ENCODE measurements at regions not wholly inside any gene's neighbourhood (a gene's known extent, or its start where the extent isn't known, plus 50 kb on each side); places are given as distances from the start of the nearest gene placed in this dataset.
A peak's percentile ranks its signal among the peaks of the same experiment; 100 is the strongest.

DNA sequence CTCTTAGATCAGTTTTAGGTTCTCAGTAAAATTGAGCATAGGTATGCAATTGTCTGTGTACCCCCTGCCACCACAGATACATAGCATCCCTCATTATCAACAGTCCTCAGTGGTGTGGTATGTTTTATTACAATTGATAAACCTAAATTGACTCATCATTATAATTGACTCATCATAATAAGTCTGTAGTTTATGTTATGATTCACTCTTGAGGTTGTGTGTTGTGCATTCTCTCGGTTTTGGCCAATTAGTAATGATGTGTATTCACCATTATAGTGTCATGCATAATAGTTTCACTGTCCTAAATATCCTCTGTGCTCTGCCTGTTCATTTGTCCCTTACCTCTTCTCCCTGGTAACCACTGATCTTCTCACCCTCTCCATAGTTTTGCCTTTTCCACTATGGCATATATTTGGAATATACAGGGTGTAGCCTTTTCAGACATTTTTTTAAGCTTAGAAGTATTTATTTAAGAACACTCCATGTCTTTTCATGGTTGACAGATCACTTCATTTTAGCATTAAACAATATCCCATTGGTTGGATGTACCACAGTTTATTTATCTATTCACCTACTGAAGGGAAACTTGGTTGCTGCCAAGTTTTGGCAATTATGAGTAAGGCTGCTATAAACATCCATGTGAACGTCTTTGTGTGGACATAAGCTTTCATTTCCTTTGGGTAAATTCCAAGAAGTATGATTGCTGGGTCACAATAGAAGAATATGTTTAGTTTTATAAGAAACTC lies 1620.6 kb upstream of the MIR17HG start:
- DNase-seq (ENCODE audit: low read depth) = peak; percentile 29

DNA sequence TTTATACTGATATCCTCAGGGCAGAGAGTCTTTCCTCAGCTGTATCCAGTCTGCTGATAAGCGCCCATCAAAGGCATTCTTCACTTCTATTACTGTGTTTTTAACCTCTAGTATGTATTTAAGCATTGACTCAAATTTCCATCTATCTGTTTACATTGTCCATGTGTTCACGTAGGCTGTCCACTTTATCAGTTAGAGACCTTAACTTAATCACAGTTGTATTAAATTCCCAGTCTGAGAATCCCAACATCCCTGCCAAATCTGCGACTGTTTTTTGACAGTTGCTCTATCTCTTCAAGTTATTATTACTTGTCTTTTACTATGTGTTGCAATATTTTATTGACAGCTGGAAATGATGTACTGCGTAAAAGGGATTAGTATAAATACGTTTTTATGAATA lies 1613.7 kb upstream of the MIR17HG start:
- DNase-seq (ENCODE audit: low read depth) = no peak

DNA sequence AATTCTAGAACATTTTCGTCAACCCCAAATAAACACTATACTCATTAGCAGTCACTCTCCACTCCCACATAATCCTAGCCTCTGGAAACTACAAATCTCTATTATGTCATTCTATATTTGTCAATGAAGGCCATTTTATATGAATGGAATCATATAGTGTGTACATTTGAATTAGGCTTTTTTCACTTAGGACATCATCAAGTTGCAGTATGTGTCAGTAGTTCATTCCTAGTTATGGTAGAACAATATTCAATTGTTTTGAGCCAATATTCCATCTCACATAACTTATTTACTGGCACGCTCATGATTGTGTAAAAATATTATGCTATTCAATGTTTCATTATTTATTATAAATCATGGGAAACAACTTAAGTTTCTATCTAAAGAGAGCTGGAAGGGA lies 1610.4 kb upstream of the MIR17HG start:
- DNase-seq (ENCODE audit: low read depth) = no peak

DNA sequence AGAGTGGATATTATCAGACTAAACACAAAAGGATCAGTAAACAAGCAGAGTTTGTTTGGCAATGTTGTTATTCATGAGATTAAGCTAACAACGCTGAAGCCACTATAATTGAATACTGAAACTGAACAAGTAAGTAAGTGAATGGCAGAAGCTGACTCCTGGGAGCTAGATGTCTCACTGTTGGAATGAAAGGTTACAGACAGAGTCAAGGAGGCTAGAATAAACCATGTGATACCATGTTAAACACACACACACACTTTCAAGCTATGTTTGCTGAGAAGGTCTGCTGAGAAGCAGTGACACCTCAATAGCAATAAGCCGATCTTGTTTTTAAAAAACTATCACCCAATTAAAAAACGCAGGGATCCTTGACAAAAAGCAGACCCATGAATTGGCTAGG lies 1609.4 kb upstream of the MIR17HG start:
- DNase-seq (ENCODE audit: low read depth) = no peak

DNA sequence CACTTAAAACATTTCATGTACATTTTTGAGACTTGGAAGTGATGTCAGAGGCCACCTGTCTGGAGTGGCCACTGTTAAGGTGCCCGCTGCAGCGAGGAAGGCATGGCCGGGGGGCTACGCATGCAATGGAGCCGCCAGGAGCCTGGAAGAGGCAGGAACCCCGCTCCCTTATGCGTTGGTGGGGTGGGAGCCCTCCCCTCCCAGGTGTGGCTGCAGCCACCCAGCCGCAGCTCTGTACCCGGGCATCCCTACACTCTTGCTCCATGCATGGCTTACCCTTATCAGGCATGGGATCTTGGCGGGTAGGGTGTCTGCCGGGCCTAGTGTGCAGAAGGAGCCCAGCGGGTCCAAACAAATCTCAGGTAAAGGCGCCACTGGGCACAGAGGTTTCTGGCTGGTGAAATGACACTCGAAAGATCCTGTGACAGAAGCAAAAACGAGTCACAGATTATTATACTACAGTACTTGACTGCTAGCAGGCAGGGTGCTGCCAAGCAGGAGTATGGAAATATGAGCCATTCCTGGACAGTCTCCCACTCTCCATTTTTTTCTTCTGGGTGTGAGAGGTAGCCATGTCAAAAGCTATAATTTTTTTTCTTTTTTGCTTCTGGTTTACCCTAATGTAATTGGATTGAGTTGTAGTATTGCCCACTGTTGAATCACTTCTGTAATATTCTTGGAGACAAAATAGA lies 1606.3 kb upstream of the MIR17HG start:
- DNase-seq (ENCODE audit: low read depth) = no peak

- DNase-seq (ENCODE audit: low read depth) = no peak
These were observed 1600.9 kb upstream of the MIR17HG start for GRCh38 chr13:89746554-89746953.

DNA sequence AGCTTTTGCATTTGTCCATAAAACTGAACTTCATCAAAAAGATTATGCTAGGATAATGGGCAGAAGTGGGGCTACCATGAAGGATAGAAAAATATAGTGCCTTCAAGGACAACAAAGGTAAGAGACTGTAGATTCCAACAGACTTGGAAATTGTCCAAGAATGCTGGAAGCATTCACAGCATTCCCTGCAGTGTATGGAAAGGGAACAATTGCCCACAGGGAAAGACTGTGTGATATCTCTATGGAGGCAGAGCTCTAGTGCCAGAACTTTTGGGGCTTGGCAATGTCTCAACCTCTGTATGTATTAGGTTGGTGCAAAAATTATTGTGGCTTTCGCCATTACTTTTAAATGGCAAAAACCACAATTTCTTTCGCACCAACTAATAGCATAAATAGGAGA lies 1598.8 kb upstream of the MIR17HG start:
- DNase-seq (ENCODE audit: low read depth) = no peak

- DNase-seq (ENCODE audit: low read depth) = peak; percentile 23
These were observed 1597.6 kb upstream of the MIR17HG start for GRCh38 chr13:89749888-89750287.

DNA sequence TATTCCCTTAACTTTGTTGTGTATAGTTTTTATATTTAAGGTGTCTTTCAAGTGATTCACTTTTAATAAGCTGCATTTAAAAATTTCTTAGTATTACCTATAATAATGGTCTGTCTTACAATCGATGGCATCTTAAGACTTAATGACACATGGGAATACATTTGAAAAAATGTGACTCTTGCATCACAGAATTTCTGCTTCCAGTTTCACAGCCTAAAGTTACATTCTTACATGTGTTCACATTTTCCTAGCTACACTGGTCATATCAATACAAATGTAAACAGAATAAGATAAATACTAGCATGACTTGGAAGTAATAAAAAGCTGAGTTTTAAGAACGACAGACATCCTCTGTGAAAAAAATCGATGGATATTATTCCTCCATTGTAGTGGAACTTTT lies 1597.1 kb upstream of the MIR17HG start:
- DNase-seq (ENCODE audit: low read depth) = no peak

DNA sequence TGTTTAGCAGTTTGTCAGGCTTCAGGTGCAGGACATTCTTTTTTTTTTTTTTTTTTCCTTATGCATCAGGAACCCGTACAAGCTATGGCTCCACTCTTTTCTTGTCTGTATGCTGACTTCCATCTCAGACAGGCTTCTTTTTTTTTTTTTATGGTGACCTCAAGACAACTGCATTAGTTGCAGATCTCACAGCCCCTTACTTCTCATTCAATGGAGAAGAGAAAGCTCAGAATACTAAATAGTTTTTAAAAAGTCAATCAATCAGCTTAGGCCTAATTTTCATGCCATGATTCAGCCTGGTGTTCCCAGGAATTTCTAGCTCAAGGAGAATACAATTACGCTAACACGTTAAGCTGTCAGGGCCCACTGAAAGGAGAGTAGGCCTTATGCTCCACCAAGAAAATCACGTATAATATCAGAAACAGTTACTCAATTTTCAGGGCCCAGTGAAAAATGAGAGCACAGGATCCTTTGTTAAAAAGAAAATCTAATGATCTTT lies 1596.0 kb upstream of the MIR17HG start:
- no peak for DNase-seq (ENCODE audit: low read depth)

- DNase-seq (ENCODE audit: low read depth) = no peak
These were observed 1595.1 kb upstream of the MIR17HG start for GRCh38 chr13:89752394-89752793.

DNA sequence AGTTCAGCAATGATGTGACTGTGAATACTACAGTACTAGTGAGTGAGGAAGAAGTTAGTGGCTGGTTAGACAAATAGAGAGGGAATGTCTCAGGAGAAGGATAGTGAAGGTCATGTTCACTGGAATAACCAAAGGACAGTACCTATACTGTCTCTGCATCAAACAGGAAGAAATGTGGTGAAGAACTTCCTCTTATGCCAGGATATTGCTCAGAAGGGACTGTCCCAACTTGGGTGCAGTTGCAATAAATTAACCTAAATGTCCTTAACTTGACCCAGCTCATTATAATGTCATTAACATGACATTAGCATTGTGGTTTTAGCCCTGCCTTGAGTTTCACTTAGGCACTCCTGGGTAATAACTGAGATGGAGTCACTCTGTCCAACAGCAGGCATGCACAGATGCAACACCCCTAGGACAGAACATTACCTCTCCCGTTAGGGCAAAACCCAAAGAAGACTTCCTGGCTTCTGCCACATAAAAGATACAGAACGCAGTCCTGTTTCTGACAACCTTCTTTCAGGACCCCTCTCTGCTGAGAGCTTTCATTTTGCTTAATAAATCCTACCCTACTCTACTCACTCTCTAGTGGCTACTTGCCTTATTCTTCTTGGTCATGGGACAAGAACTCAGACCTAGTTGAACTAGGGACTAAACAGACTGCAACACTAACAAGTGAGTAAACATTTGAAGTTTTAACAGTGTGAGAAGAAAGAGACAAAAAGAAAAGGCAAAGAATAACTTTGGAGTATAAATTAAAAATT lies 1591.6 kb upstream of the MIR17HG start:
- no peak for DNase-seq (ENCODE audit: low read depth)

DNA sequence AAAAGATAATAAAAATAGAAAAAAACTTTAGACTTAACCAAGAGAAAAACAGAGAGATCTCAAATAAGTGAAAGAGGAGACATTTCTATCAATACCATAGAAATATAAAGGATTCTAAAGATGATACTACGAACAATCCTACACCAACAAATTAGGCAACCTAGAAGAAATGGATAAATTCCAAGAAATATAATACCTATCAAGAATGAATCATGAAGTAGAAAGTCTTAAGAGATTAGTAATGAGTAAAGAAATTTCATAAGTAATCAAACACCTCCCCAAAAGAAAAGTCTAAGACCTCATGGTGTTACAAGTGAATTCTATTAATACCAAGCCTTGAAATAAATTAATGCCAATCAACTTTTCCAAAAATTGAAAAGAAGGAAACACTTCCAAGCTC lies 1584.5 kb upstream of the MIR17HG start:
- no peak for DNase-seq (ENCODE audit: low read depth)

DNA sequence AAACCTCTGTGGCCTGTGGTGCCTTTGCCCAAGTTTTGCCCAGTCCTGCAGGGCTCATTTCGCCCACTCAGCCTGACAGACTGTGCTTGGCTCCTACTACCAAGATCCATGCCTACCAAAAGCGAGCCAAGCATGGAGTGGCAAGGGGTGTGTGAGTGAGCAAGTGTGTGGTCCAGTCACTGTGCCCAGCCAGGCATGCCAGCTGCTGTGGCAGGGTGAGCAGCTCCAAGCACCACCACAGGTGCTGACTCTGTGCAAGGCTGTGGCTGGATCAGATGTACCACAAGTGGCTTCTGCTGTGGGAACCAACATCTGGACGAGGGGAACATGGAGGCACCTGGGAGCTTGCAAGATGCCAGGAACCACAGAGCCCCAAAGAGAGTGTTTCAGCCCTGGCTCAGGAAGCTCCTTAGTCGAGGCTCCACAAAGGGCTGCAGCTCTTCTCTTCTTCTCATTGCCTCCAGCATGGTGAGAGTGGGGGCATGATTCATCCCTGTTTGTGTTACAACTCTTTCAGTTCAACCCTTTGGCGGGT lies 1564.2 kb upstream of the MIR17HG start:
- no peak for DNase-seq (ENCODE audit: low read depth)

DNA sequence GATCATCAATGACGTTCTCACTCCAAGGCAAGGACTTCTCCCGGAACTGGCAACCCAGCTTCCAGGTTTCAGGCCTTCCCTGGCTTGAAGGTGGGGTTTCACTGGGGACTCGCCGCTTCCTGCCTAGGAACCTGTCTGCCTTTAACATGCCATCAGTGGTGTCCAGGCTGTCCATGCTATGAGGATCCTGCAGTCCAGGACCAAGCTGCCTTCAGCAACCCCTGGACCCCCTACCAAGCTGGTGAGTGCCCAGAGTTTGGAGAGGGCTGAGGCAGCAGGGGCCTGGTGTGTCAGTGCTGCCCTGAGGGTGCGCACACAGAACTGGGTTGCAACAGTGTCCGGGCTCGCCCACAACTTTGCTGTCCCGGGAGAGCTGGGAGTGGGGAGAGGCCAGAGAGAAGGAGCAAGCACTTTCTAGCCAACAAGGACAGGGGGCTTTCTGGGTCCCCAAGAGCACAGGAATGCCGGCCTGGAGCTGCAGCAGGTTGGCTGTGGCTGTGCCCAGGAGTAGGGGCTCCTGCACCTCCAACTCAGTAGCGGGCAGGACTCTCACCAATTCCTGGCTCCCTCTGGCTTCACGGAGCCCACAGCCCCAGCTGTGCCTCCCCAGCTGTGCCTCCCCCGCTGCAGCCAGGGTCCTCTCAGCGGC lies 1563.2 kb upstream of the MIR17HG start:
- no peak for DNase-seq (ENCODE audit: low read depth)

GRCh38 chr13:89786531-89786930 lies 1561.0 kb upstream of the MIR17HG start:
- DNase-seq (ENCODE audit: low read depth) = no peak

- DNase-seq (ENCODE audit: low read depth) = no peak
These were observed 1556.8 kb upstream of the MIR17HG start for GRCh38 chr13:89790696-89791095.

GRCh38 chr13:89791971-89792630 lies 1555.4 kb upstream of the MIR17HG start:
- no peak for DNase-seq (ENCODE audit: low read depth)

GRCh38 chr13:89796196-89796595 lies 1551.3 kb upstream of the MIR17HG start:
- no peak for DNase-seq (ENCODE audit: low read depth)

DNA sequence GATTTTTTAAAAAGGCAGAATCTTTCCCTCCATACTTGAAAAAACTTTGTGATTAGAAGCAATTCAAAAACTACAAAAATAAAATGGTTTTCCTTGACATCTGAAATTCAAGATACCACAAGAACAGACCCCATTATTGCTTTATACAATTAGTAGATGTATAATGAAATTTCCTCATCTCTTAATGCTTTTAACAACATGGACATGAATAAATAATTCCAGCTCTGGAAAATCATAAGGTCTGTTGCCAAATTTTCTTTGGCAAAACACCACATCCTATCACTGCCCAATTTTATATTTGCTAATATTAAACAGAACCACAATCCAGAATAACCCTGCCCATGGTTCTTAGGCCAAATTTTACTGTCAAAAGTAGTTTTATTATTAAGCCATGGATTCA lies 1543.6 kb upstream of the MIR17HG start:
- DNase-seq (ENCODE audit: low read depth) = no peak

DNA sequence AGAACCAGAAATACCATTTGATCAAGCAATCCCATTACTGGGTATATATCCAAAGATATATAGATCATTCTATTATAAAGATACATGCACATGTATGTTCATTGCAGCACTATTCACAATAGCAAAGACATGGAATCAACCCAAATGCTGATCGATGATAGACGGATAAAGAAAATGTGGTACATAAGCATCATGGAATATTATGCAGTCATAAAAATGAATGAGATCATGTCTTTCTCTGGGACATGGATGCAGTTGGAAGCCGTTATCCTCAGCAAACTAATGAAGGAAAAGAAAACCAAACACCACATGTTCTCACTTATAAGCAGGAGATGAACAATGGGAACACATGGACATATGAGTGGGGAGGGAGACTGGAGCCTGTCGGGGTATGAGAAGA lies 1540.9 kb upstream of the MIR17HG start:
- DNase-seq (ENCODE audit: low read depth) = no peak

DNA sequence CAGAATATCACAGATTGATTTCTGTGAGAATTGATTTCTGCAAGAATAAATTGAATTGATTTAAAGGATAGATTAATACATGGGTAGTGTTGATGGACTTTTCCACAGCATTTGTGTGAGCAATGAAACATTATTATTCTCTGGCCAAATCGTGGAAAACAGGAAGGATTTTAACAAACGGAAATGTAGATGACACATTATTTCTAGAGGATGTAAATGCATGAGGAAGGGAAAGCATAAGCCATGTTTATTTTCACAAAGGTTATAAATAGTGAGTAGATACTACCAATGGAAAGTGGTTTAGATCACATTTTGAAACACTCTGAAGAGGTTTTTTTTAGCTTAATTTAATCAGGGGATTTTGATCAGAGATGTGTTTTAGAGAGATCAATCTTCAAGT lies 1534.6 kb upstream of the MIR17HG start:
- no peak for DNase-seq (ENCODE audit: low read depth)

All from HS-5 (cell line).